Astrocyte (in vitro differentiated cells and primary cell): ENCODE measurements at regions not wholly inside any gene's neighbourhood (a gene's known extent, or its start where the extent isn't known, plus 50 kb on each side); places are given as distances from the start of the nearest gene placed in this dataset.

Source experiments
- DNase-seq: peaks from one replicate; pipeline ENCODE4 v3.0.0-alpha.2; 2010; ENCODE audit warnings: low read depth
- FAIRE-seq: peaks from 2 replicates; lab custom pipeline; 2011; peaks lifted over from hg19 to GRCh38; lab: Jason Lieb, UNC
- H2AFZ ChIP-seq: 2 replicates; pipeline ENCODE4 v1.6.0; 2012; ENCODE audit warnings: low read depth, low read length, inconsistent platforms
- H3K27ac ChIP-seq: 2 replicates; pipeline ENCODE4 v1.5.1; 2011; ENCODE audit warnings: low read depth, low read length, inconsistent platforms
- H3K27me3 ChIP-seq: 2 replicates; pipeline ENCODE4 v1.6.0; 2011; ENCODE audit warnings: low read length, inconsistent platforms; ENCODE audit not compliant: insufficient read depth
- H3K36me3 ChIP-seq: 2 replicates; pipeline ENCODE4 v1.5.1; 2011; ENCODE audit warnings: low read length, inconsistent platforms; ENCODE audit not compliant: insufficient read depth
- H3K4me1 ChIP-seq: 2 replicates; pipeline ENCODE4 v1.5.1; 2011; ENCODE audit warnings: low read length, inconsistent platforms; ENCODE audit not compliant: insufficient read depth
- H3K4me2 ChIP-seq: 2 replicates; pipeline ENCODE4 v1.6.0; 2012; ENCODE audit warnings: low read length, inconsistent platforms
- H3K4me3 ChIP-seq: 2 replicates; pipeline ENCODE4 v1.5.1; 2011; ENCODE audit warnings: low read depth, mild to moderate bottlenecking, low read length, inconsistent platforms; ENCODE audit not compliant: insufficient read depth
- H3K79me2 ChIP-seq: 2 replicates; pipeline ENCODE4 v1.6.0; 2012; ENCODE audit warnings: mild to moderate bottlenecking, low read length, inconsistent platforms; ENCODE audit not compliant: insufficient read depth
- H3K9ac ChIP-seq: 2 replicates; pipeline ENCODE4 v1.6.0; 2012; ENCODE audit warnings: mild to moderate bottlenecking, low read length, inconsistent platforms
- H3K9me3 ChIP-seq: 2 replicates; pipeline ENCODE4 v1.5.1; 2012; ENCODE audit warnings: low read depth, mild to moderate bottlenecking, low read length, inconsistent platforms; ENCODE audit not compliant: insufficient read depth
- H4K20me1 ChIP-seq: 2 replicates; pipeline ENCODE4 v1.6.0; 2012; ENCODE audit warnings: low read length, inconsistent platforms; ENCODE audit not compliant: insufficient read depth
- H3K27ac Mint-ChIP-seq: one replicate; pipeline ENCODE4 v1.8.0; 2021; ENCODE audit warnings: mild to moderate bottlenecking, mixed read lengths; ENCODE audit not compliant: unreplicated experiment
- H3K27me3 Mint-ChIP-seq: one replicate; pipeline ENCODE4 v1.8.0; 2021; ENCODE audit warnings: low read depth, mixed read lengths; ENCODE audit not compliant: unreplicated experiment
- H3K36me3 Mint-ChIP-seq: one replicate; pipeline ENCODE4 v1.8.0; 2021; ENCODE audit warnings: low read depth, mixed read lengths; ENCODE audit not compliant: unreplicated experiment
- H3K4me1 Mint-ChIP-seq: one replicate; pipeline ENCODE4 v1.8.0; 2021; ENCODE audit warnings: low read depth, mixed read lengths; ENCODE audit not compliant: unreplicated experiment
- H3K4me3 Mint-ChIP-seq: one replicate; pipeline ENCODE4 v1.8.0; 2021; ENCODE audit warnings: mild to moderate bottlenecking, moderate library complexity, mixed read lengths; ENCODE audit not compliant: unreplicated experiment
- H3K9me3 Mint-ChIP-seq: one replicate; pipeline ENCODE4 v1.8.0; 2021; ENCODE audit warnings: mild to moderate bottlenecking, mixed read lengths; ENCODE audit not compliant: unreplicated experiment
- CTCF ChIP-seq: IDR thresholded peaks from 2 replicates; pipeline ENCODE4 v1.5.1; 2011; ENCODE audit warnings: low read depth, mild to moderate bottlenecking, inconsistent platforms, low read length, moderate library complexity; ENCODE audit not compliant: insufficient read depth
- EZH2 ChIP-seq: IDR thresholded peaks from 2 replicates; pipeline ENCODE4 v1.6.1; 2012; ENCODE audit warnings: mild to moderate bottlenecking, low read length, inconsistent platforms; ENCODE audit not compliant: insufficient read depth

GRCh38 chr4:3688018-3688998 lies 77.9 kb upstream of the ADRA2C start:
- Mint-ChIP-seq H3K36me3 (peaks cover 2% of the 10 kb centered on the region), H3K4me1 (no peaks in the 10 kb centered on the region), H3K27me3 (peaks cover 52% of the 10 kb centered on the region), H3K27ac (no peak overlapping the region), H3K9me3 (peaks cover 4% of the 10 kb centered on the region), H3K4me3 (no peak overlapping the region)
- Histone ChIP-seq H3K4me3 (no peak overlapping the region), H3K36me3 (no peaks in the 10 kb centered on the region), H2AFZ (no peak overlapping the region), H3K4me1 (no peaks in the 10 kb centered on the region), H4K20me1 (no peaks in the 10 kb centered on the region), H3K9ac (no peak overlapping the region), H3K9me3 (peaks cover 3% of the 10 kb centered on the region), H3K27ac (no peak overlapping the region), H3K27me3 (no peaks in the 10 kb centered on the region), H3K4me2 (no peak overlapping the region), H3K79me2 (no peaks in the 10 kb centered on the region)
- DNase-seq (no peak), FAIRE-seq (no peak)
- TF ChIP-seq EZH2 = no peak
- no peak for TF ChIP-seq CTCF

- H3K9me3 ChIP-seq = peaks cover 3% of the 10 kb centered on the region
- TF ChIP-seq EZH2 (no peak), CTCF (no peak)
- H3K36me3 ChIP-seq = no peaks in the 10 kb centered on the region
- H3K79me2 ChIP-seq = no peaks in the 10 kb centered on the region
- no peaks in the 10 kb centered on the region for H3K27me3 ChIP-seq
- no peaks in the 10 kb centered on the region for H4K20me1 ChIP-seq
- no peaks in the 10 kb centered on the region for H3K4me1 Mint-ChIP-seq
- FAIRE-seq = no peak
- H2AFZ ChIP-seq = no peak overlapping the region
- H3K4me1 ChIP-seq = no peaks in the 10 kb centered on the region
- peaks cover 2% of the 10 kb centered on the region for H3K36me3 Mint-ChIP-seq
- DNase-seq = no peak
- no peak overlapping the region for H3K9ac ChIP-seq
- no peak overlapping the region for H3K4me3 ChIP-seq
- no peak overlapping the region for H3K4me2 ChIP-seq
- peaks cover 57% of the 10 kb centered on the region for H3K27me3 Mint-ChIP-seq
- H3K27ac ChIP-seq = no peak overlapping the region
- H3K4me3 Mint-ChIP-seq = no peak overlapping the region
- peaks cover 3% of the 10 kb centered on the region for H3K9me3 Mint-ChIP-seq
- no peak overlapping the region for H3K27ac Mint-ChIP-seq
Observed at GRCh38 chr4:3687538-3687937, 78.6 kb upstream of the ADRA2C start.

GRCh38 chr4:3686753-3687152 lies 79.4 kb upstream of the ADRA2C start:
- H3K4me1 Mint-ChIP-seq = no peaks in the 10 kb centered on the region
- Histone ChIP-seq H3K9ac (no peak overlapping the region), H3K4me1 (no peaks in the 10 kb centered on the region), H3K27ac (no peak overlapping the region), H3K27me3 (no peaks in the 10 kb centered on the region), H3K79me2 (no peaks in the 10 kb centered on the region), H2AFZ (no peak overlapping the region), H3K9me3 (peaks cover 3% of the 10 kb centered on the region), H3K4me2 (no peak overlapping the region), H3K4me3 (no peak overlapping the region), H3K36me3 (no peaks in the 10 kb centered on the region), H4K20me1 (no peaks in the 10 kb centered on the region)
- DNase-seq (no peak), FAIRE-seq (no peak)
- no peak overlapping the region for H3K27ac Mint-ChIP-seq
- H3K4me3 Mint-ChIP-seq = no peak overlapping the region
- peaks cover under 1% of the 10 kb centered on the region for H3K9me3 Mint-ChIP-seq
- H3K36me3 Mint-ChIP-seq = no peaks in the 10 kb centered on the region
- TF ChIP-seq EZH2 (no peak), CTCF (no peak)
- H3K27me3 Mint-ChIP-seq = peaks cover 59% of the 10 kb centered on the region
